GM20431 (cell line): ENCODE measurements at regions not wholly inside any gene's neighbourhood (a gene's known extent, or its start where the extent isn't known, plus 50 kb on each side); places are given as distances from the start of the nearest gene placed in this dataset.
"Not testable (repeated sequence)": the region's sequence is repeated elsewhere in the genome, so short reads cannot be mapped to it uniquely, and the experiment has no call there.

Source experiments
- in situ Hi-C: fragments of 300-500 bp; cut with MseI, MboI; formaldehyde crosslinking; loops from one replicate; pipeline ENCODE4 v1.15.0; 2020; ENCODE audit warnings: low sequenced_read_pairs; ENCODE audit not compliant: unreplicated experiment

GRCh38 chr5:91245871-91246270, 137.2 kb downstream of the ARRDC3 start:
- in situ Hi-C loops, result no loop called here

- in situ Hi-C loops, result no loop called here
Observed at GRCh38 chr5:91245074-91245452, 138.1 kb downstream of the ARRDC3 start.

DNA sequence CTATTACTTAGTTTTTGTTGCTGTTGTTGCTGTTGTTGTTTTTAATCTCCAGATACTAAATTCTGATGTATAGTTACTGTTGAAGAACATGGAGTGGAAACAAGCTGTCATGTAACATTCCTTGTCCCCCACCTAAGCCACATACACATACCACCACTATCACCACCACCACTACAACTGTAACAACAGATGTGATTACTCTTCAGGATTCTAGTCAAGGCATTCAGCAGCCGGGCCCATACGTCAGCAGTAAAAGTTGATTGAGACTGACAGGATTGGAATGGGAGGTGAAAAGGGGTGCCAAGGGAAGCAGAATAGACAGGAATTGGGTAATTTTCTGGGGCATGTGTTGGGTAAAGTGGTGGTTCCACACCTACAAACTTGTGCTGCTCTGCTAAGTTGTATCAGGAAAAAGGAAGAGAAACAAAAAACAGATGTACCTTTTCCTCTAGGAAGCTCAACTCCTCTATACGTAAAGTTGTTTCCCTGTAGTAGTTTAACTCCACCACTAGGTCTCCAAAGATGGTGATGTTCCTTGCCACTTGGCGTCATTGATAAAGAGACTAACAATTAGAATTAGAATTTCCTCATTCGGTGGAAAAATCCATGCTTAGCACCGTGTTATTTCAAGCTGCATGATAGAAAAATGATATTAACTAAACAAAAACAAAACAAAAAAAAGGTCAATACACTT, 138.6 kb downstream of the ARRDC3 start:
- in situ Hi-C loops, result no loop called here

- in situ Hi-C loops, result no loop called here
Observed at GRCh38 chr5:91243852-91244251, 139.3 kb downstream of the ARRDC3 start.

GRCh38 chr5:91243286-91243685, 139.8 kb downstream of the ARRDC3 start:
- in situ Hi-C loops, result no loop called here

DNA sequence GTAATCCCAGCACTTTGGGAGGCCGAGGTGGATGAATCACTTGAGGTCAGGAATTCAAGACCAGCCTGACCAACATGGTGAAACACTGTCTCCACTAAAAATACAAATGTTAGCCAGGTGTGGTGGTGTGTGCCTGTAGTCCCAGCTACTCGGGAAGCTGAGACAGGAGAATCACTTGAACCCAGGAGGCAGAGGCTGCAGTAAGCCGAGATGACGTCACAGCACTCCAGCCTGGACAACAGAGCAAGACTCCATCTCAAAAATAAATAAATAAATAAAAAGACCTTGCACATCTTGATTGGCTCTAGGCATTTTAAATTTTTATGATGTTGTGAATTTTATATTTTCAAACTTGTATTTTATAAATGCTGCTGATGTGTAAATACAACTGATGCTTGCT, 141.7 kb downstream of the ARRDC3 start:
- in situ Hi-C loops, result not testable (repeated sequence)

- in situ Hi-C loops, result no loop called here
Observed at GRCh38 chr5:91240175-91240574, 142.9 kb downstream of the ARRDC3 start.

DNA sequence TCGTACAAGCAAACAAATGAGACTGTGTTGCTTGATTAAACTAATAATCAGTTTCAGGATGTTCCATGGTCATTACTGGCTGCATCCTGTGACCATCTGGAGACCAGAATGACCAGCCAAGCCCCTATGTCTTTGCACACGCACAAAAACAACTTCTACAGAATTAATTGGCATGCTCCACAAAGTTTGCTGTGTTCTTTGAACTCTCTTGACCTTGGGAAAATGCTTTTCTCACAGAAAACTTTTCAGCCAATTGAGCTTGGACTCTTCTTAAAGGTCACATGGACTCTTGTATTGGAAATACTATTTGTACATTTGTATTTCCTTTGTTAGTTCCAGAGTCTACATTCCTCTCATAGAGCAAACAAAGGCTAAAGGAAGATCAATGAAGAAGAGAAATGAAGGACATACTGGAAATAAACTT, 147.8 kb downstream of the ARRDC3 start:
- in situ Hi-C loops, result no loop called here

- in situ Hi-C loops, result no loop called here
Observed at GRCh38 chr5:91232523-91232922, 150.6 kb downstream of the ARRDC3 start.

DNA sequence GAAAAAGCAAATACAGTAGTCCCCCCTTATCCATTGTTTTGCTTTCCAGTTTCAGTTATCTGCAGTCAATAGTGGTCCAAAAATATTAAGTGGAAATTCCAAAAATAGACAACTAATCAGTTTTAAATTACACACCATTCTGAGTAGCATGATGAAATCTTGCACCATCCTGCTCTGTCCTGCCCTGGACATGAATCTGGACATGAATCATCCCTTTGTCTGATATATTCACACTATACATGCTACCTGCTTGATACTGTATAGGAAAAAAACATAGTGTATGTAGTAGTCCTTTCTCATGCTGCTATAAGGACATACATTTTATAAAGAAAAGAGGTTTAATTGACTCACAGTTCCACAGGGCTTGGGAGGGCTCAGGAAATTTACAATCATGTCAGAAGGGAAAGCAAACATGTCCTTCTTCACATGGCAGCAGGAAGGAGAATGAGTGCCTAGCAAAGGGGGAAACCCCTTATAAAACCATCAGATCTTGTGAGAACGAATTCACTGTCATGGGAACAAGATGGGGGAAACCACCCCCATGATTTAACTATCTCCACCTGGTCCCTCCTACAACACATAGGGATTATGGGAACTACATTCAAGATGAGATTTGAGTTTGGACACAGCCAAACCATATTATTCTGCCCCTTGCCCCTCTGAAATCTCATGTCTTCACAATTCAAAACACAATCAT, 153.9 kb downstream of the ARRDC3 start:
- in situ Hi-C loops, result loop anchor here (10.0 kb wide), 1 partner anchor 156 kb away; the partner anchor contains the start of gene ARRDC3

DNA sequence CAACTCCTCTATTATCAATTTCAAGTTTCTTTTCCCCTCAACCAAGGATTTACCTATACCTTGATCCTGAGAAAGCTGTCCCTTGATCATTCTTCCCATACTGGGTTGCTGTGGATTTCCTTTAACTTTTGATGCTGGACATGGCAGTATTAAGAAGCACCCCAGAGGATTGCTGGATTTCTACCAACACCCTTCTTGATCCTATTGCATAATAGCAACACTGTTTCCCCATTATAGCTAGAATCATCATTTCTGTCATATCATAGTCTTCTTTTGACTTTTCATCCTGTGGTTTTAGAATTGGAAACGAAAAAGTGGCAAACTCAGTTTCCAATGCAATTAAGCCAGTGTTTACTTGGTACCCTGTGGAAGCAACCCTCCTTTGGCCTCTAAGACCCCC, 154.9 kb downstream of the ARRDC3 start:
- in situ Hi-C loops, result loop anchor here (10.0 kb wide), 1 partner anchor 157 kb away; the partner anchor contains the start of gene ARRDC3

DNA sequence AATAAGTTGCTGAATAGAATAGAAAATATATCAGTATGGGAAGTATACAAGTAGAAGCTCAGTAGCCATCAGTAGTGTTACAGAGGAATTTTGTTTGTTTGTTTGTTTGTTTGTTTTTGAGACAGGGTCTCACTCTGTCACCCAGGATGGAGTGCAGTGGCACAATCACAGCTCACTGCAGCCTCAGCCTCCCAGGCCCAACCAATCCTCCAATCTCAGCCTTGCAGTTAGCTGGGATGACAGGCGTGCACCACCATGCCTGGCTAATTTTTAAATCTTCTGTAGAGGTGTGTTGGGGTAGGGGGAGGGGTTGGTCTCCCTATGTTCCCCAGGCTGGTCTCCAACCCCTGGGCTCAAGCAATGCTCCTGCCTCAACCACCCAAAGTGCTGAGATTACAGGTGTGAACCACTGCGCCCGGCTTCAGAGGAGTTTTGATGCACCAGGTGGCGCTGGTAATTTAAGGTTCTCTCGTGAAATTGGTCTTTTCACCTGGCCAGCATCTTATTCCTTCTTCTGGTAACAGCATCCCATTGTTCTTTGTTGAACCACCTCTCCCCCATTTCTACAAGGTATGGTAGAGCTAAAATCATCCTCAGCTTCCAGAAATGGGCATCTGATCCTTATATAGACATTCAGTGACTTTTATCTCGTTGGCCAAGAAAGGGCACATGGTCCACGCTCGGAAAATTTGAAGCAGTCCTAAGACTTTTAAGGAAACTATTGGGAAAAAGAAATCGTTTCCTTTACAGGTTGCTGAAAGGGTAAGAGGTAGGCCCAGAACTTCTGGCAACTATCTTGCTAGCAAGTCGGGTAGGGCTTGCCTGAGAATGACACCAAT, 157.1 kb downstream of the ARRDC3 start:
- in situ Hi-C loops, result loop anchor here (10.0 kb wide), 1 partner anchor 159 kb away; the partner anchor contains the start of gene ARRDC3

- in situ Hi-C loops, result loop anchor here (10.0 to 25.0 kb wide), 2 partner anchors 160 to 363 kb away; partner anchors contain the start of gene ARRDC3
Observed at GRCh38 chr5:91224969-91225368, 158.1 kb downstream of the ARRDC3 start.

- in situ Hi-C loops, result loop anchor here (10.0 to 25.0 kb wide), 2 partner anchors 160 to 362 kb away; partner anchors contain the start of gene ARRDC3
Observed at GRCh38 chr5:91224456-91224855, 158.7 kb downstream of the ARRDC3 start.

GRCh38 chr5:91223886-91224285, 159.2 kb downstream of the ARRDC3 start:
- in situ Hi-C loops, result loop anchor here (10.0 to 25.0 kb wide), 2 partner anchors 161 to 362 kb away; partner anchors contain the start of gene ARRDC3

DNA sequence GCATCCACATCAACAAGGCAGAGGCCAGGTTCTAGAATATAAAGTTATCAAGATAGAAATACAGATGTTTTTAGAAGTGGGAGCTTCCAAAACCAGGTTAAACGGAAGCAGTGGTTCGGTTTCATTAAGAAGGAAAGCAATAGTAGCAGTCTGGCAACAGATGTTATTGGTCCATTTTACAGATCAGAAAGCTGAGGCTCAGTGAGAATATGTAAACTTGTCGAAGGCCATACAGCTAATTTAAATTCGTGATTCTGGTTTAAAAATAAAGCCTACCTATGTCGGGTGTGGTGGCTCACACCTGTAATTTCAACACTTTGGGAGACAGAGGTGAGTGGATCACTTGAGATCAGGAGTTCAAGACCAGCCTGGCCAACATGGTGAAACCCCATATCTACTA, 160.6 kb downstream of the ARRDC3 start:
- in situ Hi-C loops, result loop anchor here (10.0 to 25.0 kb wide), 2 partner anchors 162 to 360 kb away; partner anchors contain the start of gene ARRDC3

DNA sequence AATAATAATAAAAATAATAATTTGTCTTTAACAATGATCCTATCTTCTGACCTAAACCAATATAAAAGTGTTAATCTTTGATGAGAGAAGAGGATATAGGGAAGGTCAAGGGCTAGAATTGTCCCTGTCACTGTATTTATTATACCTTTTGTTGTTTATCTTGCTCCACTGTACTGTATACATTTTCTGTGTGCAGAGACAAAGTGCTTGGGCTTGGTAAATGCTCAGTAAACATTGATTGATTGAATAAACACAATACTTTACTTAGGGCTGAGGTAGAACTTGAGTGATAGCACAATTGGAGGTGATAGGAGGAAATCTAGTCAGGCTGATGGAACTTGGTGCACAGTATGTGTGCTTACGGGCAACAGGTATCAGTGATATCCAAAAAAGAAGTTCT, 161.2 kb downstream of the ARRDC3 start:
- in situ Hi-C loops, result loop anchor here (10.0 to 25.0 kb wide), 2 partner anchors 163 to 360 kb away; partner anchors contain the start of gene ARRDC3

DNA sequence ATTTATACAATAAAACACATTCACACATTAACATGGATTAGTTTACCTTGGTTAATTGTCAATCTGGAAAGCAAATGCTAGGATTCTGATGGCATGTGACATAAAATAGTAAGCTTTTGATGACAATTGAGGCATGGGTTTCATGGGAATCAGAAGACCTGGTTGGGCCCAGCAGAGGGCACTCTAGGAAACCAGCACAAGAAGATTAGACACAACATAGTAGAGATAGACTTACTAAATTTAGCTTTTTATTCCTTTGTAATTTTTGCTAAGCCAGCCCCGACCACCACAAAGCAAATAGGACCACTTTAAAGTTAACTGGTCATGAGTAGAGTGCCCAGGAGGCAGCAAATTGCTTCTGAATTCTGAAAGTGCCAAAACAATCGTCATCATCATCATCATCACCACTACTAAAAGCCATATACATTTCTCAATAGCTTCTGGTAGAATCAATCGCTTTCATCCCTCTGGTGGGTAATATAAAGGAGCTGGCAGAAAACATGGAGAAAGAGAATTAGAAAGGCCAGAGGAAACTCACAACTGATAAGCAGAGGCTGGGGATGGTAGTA, 163.2 kb downstream of the ARRDC3 start:
- in situ Hi-C loops, result loop anchor here (10.0 to 25.0 kb wide), 2 partner anchors 165 to 358 kb away; partner anchors contain the start of gene ARRDC3

- in situ Hi-C loops, result loop anchor here (25.0 kb wide), 1 partner anchor 357 kb away; no protein-coding TSS in a partner anchor
Observed at GRCh38 chr5:91219091-91219802, 163.9 kb downstream of the ARRDC3 start.
